Natural killer cell treated with Interleukin-12 subunit alpha and Interleukin-12 subunit beta and Interleukin-15 and Interleukin-18, amount 100 ng/mL, for 72 hours (primary cell): ENCODE measurements at regions not wholly inside any gene's neighbourhood (a gene's known extent, or its start where the extent isn't known, plus 50 kb on each side); places are given as distances from the start of the nearest gene placed in this dataset.
"Not testable (repeated sequence)": the region's sequence is repeated elsewhere in the genome, so short reads cannot be mapped to it uniquely, and the experiment has no call there.

ENCODE experiments used
- ATAC-seq, 2 donors: fragments of 150-1000 bp; cut with Tn5 transposase in 1 of 2; sonication (Bioruptor Pico), chemical (Tn5 transposase) in 1 of 2; 2 replicates each; pipeline ENCODE4 v1.10.0; 2021
- DNase-seq: peaks from one replicate; pipeline ENCODE4 v3.0.0; 2022; ENCODE audit warnings: low spot score
- H3K27ac Mint-ChIP-seq, 2 donors: 1 replicate in 1 of 2; 2 replicates in 1 of 2; pipeline ENCODE4 v1.8.0; 2022; ENCODE audit warnings: mixed read lengths in 2 of 2, mild to moderate bottlenecking in 1 of 2, moderate library complexity in 1 of 2
- H3K27me3 Mint-ChIP-seq, 2 donors: 1 replicate in 1 of 2; 2 replicates in 1 of 2; pipeline ENCODE4 v1.8.0; 2022; ENCODE audit warnings: mixed read lengths in 2 of 2
- H3K36me3 Mint-ChIP-seq: one replicate; pipeline ENCODE4 v1.8.0; 2022; ENCODE audit warnings: mixed read lengths
- H3K4me1 Mint-ChIP-seq, 2 donors: 1 replicate in 1 of 2; 2 replicates in 1 of 2; pipeline ENCODE4 v1.8.0; 2022; ENCODE audit warnings: low read depth in 2 of 2, mixed read lengths in 2 of 2, mild to moderate bottlenecking in 1 of 2
- H3K4me3 Mint-ChIP-seq: one replicate; pipeline ENCODE4 v1.8.0; 2022; ENCODE audit warnings: mixed read lengths
- H3K9me3 Mint-ChIP-seq: 2 replicates; pipeline ENCODE4 v1.8.0; 2022; ENCODE audit warnings: mixed read lengths

DNA sequence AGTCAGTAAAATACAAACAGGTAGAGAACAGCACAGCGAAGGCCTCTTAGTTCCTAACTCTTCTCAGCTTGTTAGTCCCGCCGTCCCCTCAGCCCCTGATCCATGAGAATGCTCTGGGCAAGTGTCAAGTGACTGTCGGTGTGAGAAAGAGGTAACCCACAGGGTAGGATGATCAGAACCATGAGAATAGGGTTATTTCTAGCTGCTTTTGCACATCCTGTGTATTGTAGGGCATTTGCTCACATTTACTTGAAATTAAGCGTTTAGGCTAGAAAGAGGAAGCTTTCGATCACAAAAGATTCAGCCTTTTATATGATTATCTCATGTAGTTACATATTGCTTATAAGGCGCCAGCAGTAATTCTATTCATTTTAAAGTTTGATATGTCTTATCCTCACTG lies 103.0 kb upstream of the PDE10A start:
- Mint-ChIP-seq H3K36me3 (no peaks in the 10 kb centered on the region), H3K4me1 (no peaks in the 10 kb centered on the region), H3K27ac (no peak overlapping the region), H3K4me3 (no peak overlapping the region), H3K9me3 (peaks cover 3% of the 10 kb centered on the region), H3K27me3 (peaks cover 6 to 14% of the 10 kb centered on the region in 2 donors)
- DNase-seq (no peak), ATAC-seq (no peak)

DNA sequence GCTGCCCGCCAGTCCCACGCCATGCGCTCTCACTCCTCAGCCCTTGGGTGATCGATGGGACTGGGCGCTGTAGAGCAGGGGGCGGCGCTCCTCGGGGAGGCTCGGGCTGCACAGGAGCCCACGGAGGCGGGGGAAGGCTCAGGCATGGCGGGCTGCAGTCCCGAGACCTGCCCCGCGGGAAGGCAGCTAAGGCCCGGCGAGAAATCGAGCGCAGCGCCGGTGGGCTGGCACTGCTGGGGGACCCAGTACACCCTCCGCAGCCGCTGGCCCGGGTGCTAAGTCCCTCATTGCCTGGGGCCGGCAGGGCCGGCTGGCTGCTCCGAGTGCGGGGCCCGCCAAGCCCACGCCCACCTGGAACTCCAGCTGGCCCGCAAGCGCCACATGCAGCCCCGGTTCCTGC lies 102.2 kb upstream of the PDE10A start:
- H3K4me1 Mint-ChIP-seq, H3K9me3 Mint-ChIP-seq, H3K27ac Mint-ChIP-seq, ATAC-seq, DNase-seq, H3K4me3 Mint-ChIP-seq, H3K36me3 Mint-ChIP-seq: not testable (repeated sequence)
- peaks cover 4 to 14% of the 10 kb centered on the region in 2 donors for H3K27me3 Mint-ChIP-seq

DNA sequence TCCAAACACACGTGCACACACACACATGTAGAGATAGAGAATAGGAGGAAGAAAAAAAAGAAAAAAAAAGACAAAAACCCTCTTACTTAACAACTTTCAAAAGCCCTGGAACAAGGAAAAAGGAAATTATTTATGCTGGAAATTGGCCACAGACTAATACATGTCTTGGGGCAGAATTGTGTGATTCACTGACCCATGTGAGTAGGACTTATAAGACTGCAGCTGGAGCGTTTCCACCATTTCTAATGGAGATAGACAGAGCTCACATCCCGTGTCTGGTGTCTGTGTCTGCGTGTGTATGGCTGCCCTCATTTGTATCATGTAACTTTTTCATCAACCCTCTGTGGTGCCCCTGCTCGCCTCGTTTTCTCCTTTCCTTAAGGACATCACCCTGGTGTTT lies 99.8 kb upstream of the PDE10A start:
- H3K4me1 Mint-ChIP-seq: no peaks in the 10 kb centered on the region
- ATAC-seq (no peak), DNase-seq (no peak)
- H3K27me3 Mint-ChIP-seq: peaks cover 4 to 9% of the 10 kb centered on the region in 2 donors
- H3K36me3 Mint-ChIP-seq: no peaks in the 10 kb centered on the region
- no peak overlapping the region for H3K4me3 Mint-ChIP-seq
- peaks cover 3% of the 10 kb centered on the region for H3K9me3 Mint-ChIP-seq
- H3K27ac Mint-ChIP-seq: no peak overlapping the region

- Mint-ChIP-seq H3K4me1 (no peaks in the 10 kb centered on the region), H3K27ac (no peak overlapping the region), H3K4me3 (no peak overlapping the region), H3K27me3 (peaks cover 2 to 4% of the 10 kb centered on the region in 2 donors), H3K36me3 (no peaks in the 10 kb centered on the region), H3K9me3 (peaks cover 3% of the 10 kb centered on the region)
- ATAC-seq (no peak), DNase-seq (no peak)
These were observed 99.1 kb upstream of the PDE10A start for GRCh38 chr6:165762125-165762524.

DNA sequence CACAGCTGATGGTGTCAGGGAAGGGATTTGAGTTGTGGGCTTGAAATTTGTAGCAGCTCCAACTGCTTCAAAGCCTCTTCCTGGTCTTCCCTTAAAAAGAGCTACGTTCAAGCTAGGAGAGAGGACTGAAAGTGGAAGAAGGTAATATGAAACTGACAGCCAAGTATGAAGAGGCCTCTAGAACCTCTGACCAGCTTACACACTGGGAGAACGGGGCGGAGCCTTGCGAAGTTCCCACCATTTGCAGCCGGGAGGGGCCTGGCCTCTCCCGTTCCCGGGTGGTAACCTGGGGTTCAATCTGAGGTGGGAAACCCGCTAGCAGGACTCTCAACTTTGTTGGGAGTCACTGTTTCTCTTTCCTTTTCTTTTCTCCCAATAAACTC lies 97.8 kb upstream of the PDE10A start:
- DNase-seq: no peak
- ATAC-seq: no peak
- Mint-ChIP-seq H3K4me3 (no peak overlapping the region), H3K4me1 (no peaks in the 10 kb centered on the region), H3K9me3 (peaks cover 3% of the 10 kb centered on the region), H3K36me3 (no peaks in the 10 kb centered on the region), H3K27ac (no peak overlapping the region), H3K27me3 (peaks cover 0 to 4% of the 10 kb centered on the region in 2 donors)

DNA sequence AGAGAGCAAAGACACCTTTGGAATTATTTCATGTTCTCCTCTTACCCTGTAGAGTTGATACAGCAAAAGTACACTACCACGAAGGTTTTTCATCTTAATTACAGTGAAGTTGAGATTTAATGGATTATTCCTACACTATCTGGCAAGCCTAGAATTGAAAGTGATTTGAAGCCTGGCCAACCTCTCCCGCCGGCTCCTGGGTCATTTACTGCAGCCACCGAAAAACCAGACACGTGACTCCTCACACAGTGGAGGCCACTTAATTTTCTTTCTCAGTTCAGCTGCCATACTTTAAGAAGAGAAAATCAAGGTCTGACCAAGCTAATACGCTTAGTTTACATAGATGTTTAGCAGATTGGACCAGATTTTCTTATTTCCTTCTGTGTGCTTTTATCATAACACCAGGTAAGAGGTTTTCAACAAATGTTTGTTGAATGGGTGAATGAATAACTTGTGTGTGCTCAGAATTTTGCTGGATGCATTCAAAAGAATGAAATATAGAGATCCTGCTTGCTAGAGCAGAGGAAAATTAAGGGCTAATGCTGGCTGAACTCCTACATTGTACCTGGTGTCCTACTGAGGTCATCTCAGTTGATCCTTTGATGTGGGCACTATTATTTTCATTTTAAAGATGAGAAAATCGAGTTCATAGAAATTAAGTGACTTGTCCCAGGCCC lies 97.2 kb upstream of the PDE10A start:
- no peak overlapping the region for H3K27ac Mint-ChIP-seq
- no peaks in the 10 kb centered on the region for H3K36me3 Mint-ChIP-seq
- H3K27me3 Mint-ChIP-seq: peaks cover 4 to 8% of the 10 kb centered on the region in 2 donors
- H3K9me3 Mint-ChIP-seq: peaks cover 3% of the 10 kb centered on the region
- DNase-seq (no peak), ATAC-seq (no peak)
- no peaks in the 10 kb centered on the region for H3K4me1 Mint-ChIP-seq
- no peak overlapping the region for H3K4me3 Mint-ChIP-seq

- Mint-ChIP-seq H3K4me1 (no peaks in the 10 kb centered on the region), H3K27ac (no peak overlapping the region), H3K9me3 (peaks cover 3% of the 10 kb centered on the region), H3K27me3 (peaks cover 7 to 9% of the 10 kb centered on the region in 2 donors), H3K36me3 (no peaks in the 10 kb centered on the region), H3K4me3 (no peak overlapping the region)
- no peak for DNase-seq
- ATAC-seq: no peak
These were observed 95.4 kb upstream of the PDE10A start for GRCh38 chr6:165758441-165758840.

GRCh38 chr6:165755583-165755982 lies 92.5 kb upstream of the PDE10A start:
- Mint-ChIP-seq H3K27me3 (peaks cover 5 to 7% of the 10 kb centered on the region in 2 donors), H3K36me3 (no peaks in the 10 kb centered on the region), H3K4me1 (no peaks in the 10 kb centered on the region), H3K4me3 (no peak overlapping the region), H3K9me3 (no peaks in the 10 kb centered on the region), H3K27ac (no peak overlapping the region)
- no peak for ATAC-seq
- DNase-seq: no peak

- ATAC-seq: no peak
- Mint-ChIP-seq H3K27me3 (peaks cover 5 to 7% of the 10 kb centered on the region in 2 donors), H3K27ac (no peak overlapping the region), H3K9me3 (peaks cover 6% of the 10 kb centered on the region), H3K4me3 (no peak overlapping the region), H3K36me3 (no peaks in the 10 kb centered on the region), H3K4me1 (no peaks in the 10 kb centered on the region)
- DNase-seq: no peak
These were observed 90.5 kb upstream of the PDE10A start for GRCh38 chr6:165753506-165753905.

DNA sequence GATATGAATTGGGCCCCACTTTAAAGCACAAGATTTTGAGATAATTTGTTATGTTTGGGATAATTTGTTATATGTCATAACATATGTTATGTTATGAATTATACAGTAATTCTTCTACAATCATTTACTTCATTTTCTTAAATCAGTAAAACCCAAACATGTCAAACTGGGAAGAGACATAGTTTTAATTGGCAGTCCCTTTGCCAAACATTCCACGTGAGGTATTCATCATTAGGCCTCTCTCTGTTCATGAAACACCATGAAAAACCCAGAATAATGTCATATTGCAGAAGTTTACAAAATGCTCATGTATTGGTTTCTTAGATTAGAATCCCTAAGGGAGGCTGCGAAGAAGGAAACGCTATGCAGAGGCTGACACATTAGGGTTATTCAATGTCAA lies 89.4 kb upstream of the PDE10A start:
- ATAC-seq (no peak), DNase-seq (no peak)
- Mint-ChIP-seq H3K4me3 (no peak overlapping the region), H3K9me3 (peaks cover 6% of the 10 kb centered on the region), H3K27me3 (peaks cover 5 to 7% of the 10 kb centered on the region in 2 donors), H3K4me1 (no peaks in the 10 kb centered on the region), H3K36me3 (no peaks in the 10 kb centered on the region), H3K27ac (no peak overlapping the region)

GRCh38 chr6:165751486-165751885 lies 88.4 kb upstream of the PDE10A start:
- peaks cover 6% of the 10 kb centered on the region for H3K9me3 Mint-ChIP-seq
- no peak for ATAC-seq
- H3K4me1 Mint-ChIP-seq: no peaks in the 10 kb centered on the region
- H3K36me3 Mint-ChIP-seq: no peaks in the 10 kb centered on the region
- H3K27ac Mint-ChIP-seq: no peak overlapping the region
- no peak overlapping the region for H3K4me3 Mint-ChIP-seq
- H3K27me3 Mint-ChIP-seq: peaks cover 5 to 7% of the 10 kb centered on the region in 2 donors
- no peak for DNase-seq

DNA sequence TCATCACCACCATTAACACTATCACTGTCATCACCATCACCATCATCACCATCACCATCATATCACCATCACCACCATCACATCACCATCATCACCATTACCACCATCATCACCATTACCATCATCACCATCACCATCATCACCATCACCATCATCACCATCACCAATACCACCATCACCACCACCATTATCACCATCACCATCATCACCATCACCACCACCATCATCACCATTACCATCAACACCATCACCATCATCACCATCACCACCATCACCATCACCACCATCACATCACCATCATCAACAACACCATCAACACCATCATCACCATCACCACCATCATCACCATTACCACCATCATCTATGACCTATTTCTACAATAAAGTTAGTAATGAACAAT lies 86.1 kb upstream of the PDE10A start:
- Mint-ChIP-seq H3K4me1 (no peaks in the 10 kb centered on the region), H3K4me3 (no peak overlapping the region), H3K36me3 (no peaks in the 10 kb centered on the region), H3K27me3 (peaks cover 0 to 2% of the 10 kb centered on the region in 2 donors), H3K27ac (no peak overlapping the region), H3K9me3 (peaks cover 6% of the 10 kb centered on the region)
- DNase-seq (no peak), ATAC-seq (no peak)

GRCh38 chr6:165748390-165748789 lies 85.3 kb upstream of the PDE10A start:
- H3K27me3 Mint-ChIP-seq: peaks cover 0 to 2% of the 10 kb centered on the region in 2 donors
- no peak for DNase-seq
- no peak for ATAC-seq
- H3K4me1 Mint-ChIP-seq: no peaks in the 10 kb centered on the region
- H3K27ac Mint-ChIP-seq: no peak overlapping the region
- H3K9me3 Mint-ChIP-seq: peaks cover 6% of the 10 kb centered on the region
- no peak overlapping the region for H3K4me3 Mint-ChIP-seq
- H3K36me3 Mint-ChIP-seq: no peaks in the 10 kb centered on the region

DNA sequence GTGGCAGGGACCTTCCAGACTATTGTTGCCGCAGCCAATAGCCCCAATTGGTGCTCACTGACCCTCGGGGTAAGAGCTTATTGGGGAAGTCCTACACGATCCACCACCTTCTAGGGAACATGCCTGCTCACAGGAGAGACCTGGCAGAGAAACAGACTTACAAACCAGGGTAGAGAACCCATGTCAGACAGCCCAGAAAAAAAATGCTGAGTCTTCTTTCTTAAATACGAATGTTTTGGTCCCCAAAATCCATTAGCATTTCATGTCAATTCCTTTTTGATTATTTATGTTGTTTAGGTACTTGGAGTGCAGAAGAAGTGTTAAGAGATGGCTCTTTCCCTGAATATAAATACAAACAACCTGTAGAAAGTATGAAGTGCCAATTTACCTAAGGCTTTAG lies 84.9 kb upstream of the PDE10A start:
- H3K27me3 Mint-ChIP-seq: peaks cover 0 to 2% of the 10 kb centered on the region in 2 donors
- no peaks in the 10 kb centered on the region for H3K4me1 Mint-ChIP-seq
- no peak overlapping the region for H3K4me3 Mint-ChIP-seq
- no peak for DNase-seq
- ATAC-seq: no peak
- H3K36me3 Mint-ChIP-seq: no peaks in the 10 kb centered on the region
- H3K9me3 Mint-ChIP-seq: peaks cover 6% of the 10 kb centered on the region
- no peak overlapping the region for H3K27ac Mint-ChIP-seq

- Mint-ChIP-seq H3K36me3 (no peaks in the 10 kb centered on the region), H3K9me3 (peaks cover 6% of the 10 kb centered on the region), H3K4me1 (no peaks in the 10 kb centered on the region), H3K4me3 (no peak overlapping the region), H3K27ac (no peak overlapping the region), H3K27me3 (peaks cover 0 to 2% of the 10 kb centered on the region in 2 donors)
- no peak for DNase-seq
- no peak for ATAC-seq
These were observed 83.3 kb upstream of the PDE10A start for GRCh38 chr6:165746331-165746730.
